IMR-90 (cell line): ENCODE measurements at regions not wholly inside any gene's neighbourhood (a gene's known extent, or its start where the extent isn't known, plus 50 kb on each side); places are given as distances from the start of the nearest gene placed in this dataset.

ENCODE experiments used
- ATAC-seq: fragments of 200-7000 bp; cut with Tn5 transposase; 2 replicates; pipeline ENCODE4 v1.9.1; 2020; ENCODE audit warnings: low read depth, mild to moderate bottlenecking, moderate library complexity
- BruUV-seq: library from RNA; stranded (reverse); fragments of 400-500 nt; replicated peaks from 2 replicates; lab custom pipeline; 2021; lab: Mats Ljungman, UMichigan
- CTCF ChIA-PET: fragments of 300-600 bp; formaldehyde crosslinking; extraction: SDS; loops from one replicate; lab custom pipeline; 2021; ENCODE audit warnings: antibody characterized with exemption; lab: Yijun Ruan, JAX
- POLR2A ChIA-PET: fragments of 300-600 bp; sonication (Branson Sonifier 250); formaldehyde crosslinking; loops from one replicate; lab custom pipeline; 2022; ENCODE audit warnings: antibody characterized with exemption; ENCODE audit not compliant: unreplicated experiment; lab: Charles Lee
- DNase-seq: peaks from one replicate; pipeline ENCODE4 v3.0.0; 2013
- H2AFZ ChIP-seq: replicated peaks from 2 replicates; pipeline ENCODE3; 2013; ENCODE audit warnings: low read length, mild to moderate bottlenecking; ENCODE audit not compliant: poor library complexity
- H2AK5ac ChIP-seq: 2 replicates; pipeline ENCODE4 v1.6.1; 2013; ENCODE audit warnings: low read depth, low read length, inconsistent platforms
- H2AK9ac ChIP-seq: replicated peaks from 2 replicates; pipeline ENCODE3; 2013; ENCODE audit warnings: mild to moderate bottlenecking, low read depth, low read length, moderate library complexity; ENCODE audit not compliant: poor library complexity
- H2BK120ac ChIP-seq: 2 replicates; pipeline ENCODE4 v1.6.1; 2013; ENCODE audit warnings: low read depth, low read length, inconsistent platforms
- H2BK15ac ChIP-seq: 3 replicates; pipeline ENCODE4 v1.6.1; 2013; ENCODE audit warnings: low read depth, low read length, inconsistent platforms
- H2BK20ac ChIP-seq: 2 replicates; pipeline ENCODE4 v1.6.1; 2013; ENCODE audit warnings: low read depth, mild to moderate bottlenecking, inconsistent platforms, low read length, moderate library complexity
- H2BK5ac ChIP-seq: 2 replicates; pipeline ENCODE4 v1.6.1; 2013; ENCODE audit warnings: mild to moderate bottlenecking, low read depth, low read length, inconsistent platforms; ENCODE audit not compliant: poor library complexity, severe bottlenecking
- H3K14ac ChIP-seq: replicated peaks from 2 replicates; pipeline ENCODE4 v1.6.1; 2013; ENCODE audit warnings: low read depth, low read length, inconsistent platforms
- H3K18ac ChIP-seq: 2 replicates; pipeline ENCODE4 v1.6.1; 2013; ENCODE audit warnings: low read depth, low read length, control low read depth
- H3K23ac ChIP-seq: 2 replicates; pipeline ENCODE4 v1.6.1; 2013; ENCODE audit warnings: low read depth, low read length, inconsistent platforms
- H3K27ac ChIP-seq: 2 replicates; pipeline ENCODE4 v1.5.1; 2013; ENCODE audit warnings: mild to moderate bottlenecking, control low read depth, low read length; ENCODE audit not compliant: insufficient read depth
- H3K27me3 ChIP-seq: 2 replicates; pipeline ENCODE4 v1.6.1; 2013; ENCODE audit warnings: low read length; ENCODE audit not compliant: control insufficient read depth, insufficient read depth
- H3K36me3 ChIP-seq: 2 replicates; pipeline ENCODE4 v1.6.1; 2013; ENCODE audit warnings: low read length, mixed read lengths; ENCODE audit not compliant: control insufficient read depth, insufficient read depth
- H3K4ac ChIP-seq: 2 replicates; pipeline ENCODE4 v1.6.1; 2013; ENCODE audit warnings: low read depth, low read length, inconsistent platforms
- H3K4me1 ChIP-seq: 2 replicates; pipeline ENCODE4 v1.6.1; 2013; ENCODE audit warnings: low read length, mixed read lengths; ENCODE audit not compliant: control insufficient read depth, insufficient read depth
- H3K4me2 ChIP-seq: 2 replicates; pipeline ENCODE4 v1.6.1; 2013; ENCODE audit warnings: low read depth, mild to moderate bottlenecking, control low read depth, low read length, moderate library complexity
- H3K4me3 ChIP-seq: 2 replicates; pipeline ENCODE4 v1.5.1; 2013; ENCODE audit warnings: low read depth, mild to moderate bottlenecking, control low read depth, low read length, moderate library complexity; ENCODE audit not compliant: insufficient read depth
- H3K56ac ChIP-seq: 2 replicates; pipeline ENCODE4 v1.6.1; 2013; ENCODE audit warnings: low read length, inconsistent platforms; ENCODE audit not compliant: insufficient read depth; ENCODE audit errors: extremely low read depth
- H3K79me1 ChIP-seq, 2 experiments: 2 replicates each; pipeline ENCODE4 v1.6.1; 2013; ENCODE audit warnings: low read length in 2 of 2, inconsistent platforms in 1 of 2, low read depth in 1 of 2
- H3K9ac ChIP-seq: 2 replicates; pipeline ENCODE4 v1.6.1; 2013; ENCODE audit warnings: low read depth, low read length, control low read depth
- H3K9me1 ChIP-seq: 2 replicates; pipeline ENCODE4 v1.6.1; 2013; ENCODE audit warnings: low read length, inconsistent platforms; ENCODE audit not compliant: insufficient read depth
- H3K9me3 ChIP-seq: 2 replicates; pipeline ENCODE4 v1.6.1; 2013; ENCODE audit warnings: low read length; ENCODE audit not compliant: control insufficient read depth, insufficient read depth
- H4K20me1 ChIP-seq: 2 replicates; pipeline ENCODE4 v1.6.1; 2013; ENCODE audit warnings: low read length, inconsistent platforms; ENCODE audit not compliant: insufficient read depth
- H4K5ac ChIP-seq: 2 replicates; pipeline ENCODE4 v1.6.1; 2013; ENCODE audit warnings: mild to moderate bottlenecking, low read depth, low read length, control low read depth
- H4K8ac ChIP-seq, 2 experiments: 2 replicates each; pipeline ENCODE4 v1.6.1; 2013; ENCODE audit warnings: low read depth in 2 of 2, low read length in 2 of 2, control low read depth in 1 of 2, inconsistent platforms in 1 of 2
- H4K91ac ChIP-seq: 2 replicates; pipeline ENCODE4 v1.6.1; 2013; ENCODE audit warnings: low read depth, low read length, inconsistent platforms; ENCODE audit not compliant: insufficient read depth
- BHLHE40 ChIP-seq: fragments of 150-350 bp; IDR thresholded peaks from 2 replicates; pipeline ENCODE4 v1.6.1; 2016; ENCODE audit warnings: mild to moderate bottlenecking, low read depth, low read length
- CEBPB ChIP-seq: IDR thresholded peaks from 2 replicates; pipeline ENCODE4 v1.6.1; 2012; ENCODE audit warnings: low read depth, low read length, improper control_type of control experiment
- CHD1 ChIP-seq: IDR thresholded peaks from 2 replicates; pipeline ENCODE4 v1.6.1; 2012; ENCODE audit warnings: low read depth, low read length, improper control_type of control experiment
- CTCF ChIP-seq: conservative IDR thresholded peaks from 2 replicates; pipeline ENCODE4 v1.5.1; 2012; ENCODE audit warnings: mild to moderate bottlenecking, low read depth, low read length, improper control_type of control experiment
- ELK1 ChIP-seq: fragments of 150-350 bp; IDR thresholded peaks from 2 replicates; pipeline ENCODE4 v1.6.1; 2016; ENCODE audit warnings: low read depth, mild to moderate bottlenecking, low read length, moderate library complexity, borderline replicate concordance
- FOS ChIP-seq: fragments of 150-350 bp; IDR thresholded peaks from 2 replicates; pipeline ENCODE4 v1.6.1; 2016; ENCODE audit warnings: low read depth, low read length
- MAFK ChIP-seq: IDR thresholded peaks from 2 replicates; pipeline ENCODE4 v1.6.1; 2012; ENCODE audit warnings: low read depth, low read length, improper control_type of control experiment
- MAZ ChIP-seq: IDR thresholded peaks from 2 replicates; pipeline ENCODE4 v1.6.1; 2012; ENCODE audit warnings: low read depth, mild to moderate bottlenecking, low read length, improper control_type of control experiment, moderate library complexity, borderline replicate concordance
- MXI1 ChIP-seq: IDR thresholded peaks from 2 replicates; pipeline ENCODE4 v1.6.1; 2012; ENCODE audit warnings: low read depth, mild to moderate bottlenecking, low read length, moderate library complexity, borderline replicate concordance
- NFE2L2 ChIP-seq: fragments of 150-350 bp; IDR thresholded peaks from 2 replicates; pipeline ENCODE4 v1.6.1; 2016; ENCODE audit warnings: low read depth, mild to moderate bottlenecking, low read length
- POLR2A ChIP-seq: IDR thresholded peaks from 2 replicates; pipeline ENCODE4 v1.6.1; 2012; ENCODE audit warnings: mild to moderate bottlenecking, low read depth, low read length
- RAD21 ChIP-seq: IDR thresholded peaks from 2 replicates; pipeline ENCODE4 v1.6.1; 2012; ENCODE audit warnings: low read length, improper control_type of control experiment
- RCOR1 ChIP-seq: IDR thresholded peaks from 2 replicates; pipeline ENCODE4 v1.6.1; 2012; ENCODE audit warnings: mild to moderate bottlenecking, low read length, improper control_type of control experiment; ENCODE audit not compliant: insufficient replicate concordance
- RFX5 ChIP-seq: IDR thresholded peaks from 2 replicates; pipeline ENCODE4 v1.8.0; 2012; ENCODE audit warnings: low read depth, mild to moderate bottlenecking, low read length, moderate library complexity
- USF2 ChIP-seq: fragments of 150-350 bp; IDR thresholded peaks from 2 replicates; pipeline ENCODE4 v1.6.1; 2017; ENCODE audit warnings: mild to moderate bottlenecking, antibody characterized with exemption, low read length, low read depth
- WGBS, 2 experiments: methylation state at CpG; one replicate each; pipeline versions ENCODE4 v1.1.5 to v1.1.7; 2013; ENCODE audit warnings: missing lambda C conversion rate in 2 of 2; ENCODE audit not compliant: insufficient read length in 1 of 2; ENCODE audit errors: extremely low coverage in 2 of 2; 5-methylcytosine and 5-hydroxymethylcytosine counted together
- dilution Hi-C: fragments of 300-500 bp; cut with HindIII; formaldehyde crosslinking; loops from one replicate; pipeline ENCODE4 v1.14.3; 2018; ENCODE audit warnings: low sequenced_read_pairs; ENCODE audit not compliant: unreplicated experiment
- in situ Hi-C: fragments of 300-500 bp; cut with MboI; formaldehyde crosslinking; loops from 3 replicates; pipeline ENCODE4 v1.14.3; 2019; ENCODE audit warnings: low sequenced_read_pairs, inconsistent platforms, mixed read lengths
- intact Hi-C: fragments of 100-400 bp; cut with micrococcal nuclease; formaldehyde crosslinking; loops from 2 replicates; pipeline ENCODE4 v1.10.0; 2022

GRCh38 chr20:57059055-57059596 is 207.3 kb downstream of the BMP7 start:
- no peak overlapping the region for H4K5ac ChIP-seq
- no peak overlapping the region for H3K18ac ChIP-seq
- dilution Hi-C loops = no loop called here
- H2BK20ac ChIP-seq = no peak overlapping the region
- H3K27me3 ChIP-seq = no peaks in the 10 kb centered on the region; the same call in 1 of the 2 replicates
- no peak overlapping the region for H3K9ac ChIP-seq
- no peak overlapping the region for H2AFZ ChIP-seq
- no peaks in the 10 kb centered on the region for H3K4me1 ChIP-seq
- no peak overlapping the region for H3K27ac ChIP-seq
- no peak overlapping the region for H3K23ac ChIP-seq
- no peak overlapping the region for H4K8ac ChIP-seq
- no peak overlapping the region for H2BK120ac ChIP-seq
- intact Hi-C loops = no loop called here
- WGBS, 2 experiments = no CpG with 5 or more reads among the region's 4 CpGs
- TF ChIP-seq RAD21 (no peak), RFX5 (no peak), CHD1 (no peak), FOS (no peak), MAZ (no peak), MAFK (no peak), RCOR1 (no peak), NFE2L2 (no peak), POLR2A (no peak), USF2 (no peak), ELK1 (no peak), BHLHE40 (no peak), CEBPB (no peak), CTCF (no peak), MXI1 (no peak)
- no peak for DNase-seq
- H2BK5ac ChIP-seq = no peak overlapping the region
- ChIA-PET CTCF (interaction anchor here (0.6 kb wide), 1 partner anchor 215 kb away, joined by 3 read pairs; no protein-coding TSS in a partner anchor), POLR2A (no interaction called here)
- H3K9me3 ChIP-seq = no peaks in the 10 kb centered on the region
- H2BK15ac ChIP-seq = no peak overlapping the region
- H4K91ac ChIP-seq = no peak overlapping the region
- H3K4me3 ChIP-seq = no peak overlapping the region
- no peak overlapping the region for H3K56ac ChIP-seq
- no peaks in the 10 kb centered on the region for H3K79me1 ChIP-seq
- no peaks in the 10 kb centered on the region for H4K20me1 ChIP-seq
- in situ Hi-C loops = no loop called here
- no peak overlapping the region for H3K14ac ChIP-seq
- no peak overlapping the region for H3K4ac ChIP-seq
- no peak overlapping the region for H2AK9ac ChIP-seq
- no peaks in the 10 kb centered on the region for H3K9me1 ChIP-seq
- no peak overlapping the region for H3K4me2 ChIP-seq
- H2AK5ac ChIP-seq = no peak overlapping the region
- H3K36me3 ChIP-seq = no peaks in the 10 kb centered on the region
- ATAC-seq = no peak
- BruUV-seq = no TSS peak
